HL-60 (cell line): ENCODE measurements at regions not wholly inside any gene's neighbourhood (a gene's known extent, or its start where the extent isn't known, plus 50 kb on each side); places are given as distances from the start of the nearest gene placed in this dataset.

Source experiments
- CTCF ChIP-seq: IDR thresholded peaks from one replicate; pipeline ENCODE4 v1.5.1; 2011; ENCODE audit warnings: low read length, control low read depth, inconsistent platforms; ENCODE audit not compliant: insufficient read depth
- GABPA ChIP-seq: IDR thresholded peaks from 2 replicates; pipeline ENCODE4 v1.6.1; 2012; ENCODE audit warnings: low read depth

GRCh38 chr6:106035655-106036054, 50.5 kb upstream of the PRDM1 start:
- TF ChIP-seq CTCF (no peak), GABPA (no peak)
